GM12878 (cell line): ENCODE measurements at regions not wholly inside any gene's neighbourhood (a gene's known extent, or its start where the extent isn't known, plus 50 kb on each side); places are given as distances from the start of the nearest gene placed in this dataset.

Experiments used
- ATAC-seq: fragments of 200-7000 bp; cut with Tn5 transposase; 3 replicates; pipeline ENCODE4 v1.9.1; 2020; ENCODE audit warnings: mild to moderate bottlenecking, moderate library complexity
- BruUV-seq: library from RNA; stranded (reverse); fragments of 400-500 nt; replicated peaks from 2 replicates; lab custom pipeline; 2021; lab: Mats Ljungman, UMichigan
- CTCF ChIA-PET: fragments of 300-600 bp; sonication (Branson Sonifier 250); formaldehyde crosslinking; extraction: SDS; loops from one replicate; lab custom pipeline; 2021; ENCODE audit warnings: inconsistent platforms; lab: Yijun Ruan, JAX
- POLR2A ChIA-PET: fragments of 350-600 bp; formaldehyde crosslinking; extraction: SDS; loops from one replicate; lab custom pipeline; 2021; ENCODE audit warnings: inconsistent platforms; lab: Charles Lee
- RAD21 ChIA-PET: fragments of 300-600 bp; sonication (Branson Sonifier 250); formaldehyde crosslinking; loops from one replicate; lab custom pipeline; 2023; ENCODE audit warnings: antibody characterized with exemption; ENCODE audit not compliant: unreplicated experiment; lab: Charles Lee
- SMC1A ChIA-PET: fragments of 300-600 bp; sonication (Branson Sonifier 250); formaldehyde crosslinking; loops from one replicate; lab custom pipeline; 2023; ENCODE audit not compliant: unreplicated experiment, uncharacterized antibody; lab: Charles Lee
- DNase-seq: peaks from one replicate; pipeline ENCODE4 v3.0.0-alpha.2; 2011; ENCODE audit warnings: low read depth, low spot score
- FAIRE-seq: peaks from 3 replicates; lab custom pipeline; 2011; peaks lifted over from hg19 to GRCh38; lab: Jason Lieb, UNC
- H2AFZ ChIP-seq: 2 replicates; pipeline ENCODE4 v1.6.0; 2011; ENCODE audit warnings: low read depth, low read length, control low read depth; ENCODE audit not compliant: control insufficient read depth
- H3K27ac ChIP-seq: 2 replicates; pipeline ENCODE4 v1.5.1; 2011; ENCODE audit warnings: control low read depth; ENCODE audit not compliant: control insufficient read depth, insufficient read depth
- H3K27me3 ChIP-seq, 2 experiments: replicated peaks in 1 of 2; 2 replicates each; pipeline versions ENCODE4 v1.6.0 to v1.6.1; 2011; ENCODE audit warnings: low read length in 1 of 2; ENCODE audit not compliant: control insufficient read depth in 2 of 2, insufficient read depth in 2 of 2
- H3K36me3 ChIP-seq, 2 experiments: 2 replicates each; pipeline ENCODE4 v1.5.1; 2011; ENCODE audit warnings: low read length in 1 of 2; ENCODE audit not compliant: control insufficient read depth in 2 of 2, insufficient read depth in 2 of 2
- H3K4me1 ChIP-seq: 2 replicates; pipeline ENCODE4 v1.6.1; 2011; ENCODE audit warnings: mild to moderate bottlenecking, low read length, moderate library complexity, mixed read lengths; ENCODE audit not compliant: control insufficient read depth, insufficient read depth
- H3K4me2 ChIP-seq: 2 replicates; pipeline ENCODE4 v1.6.0; 2011; ENCODE audit warnings: control low read depth; ENCODE audit not compliant: control insufficient read depth, insufficient read depth
- H3K4me3 ChIP-seq: fragments of 200-600 bp; sonication (generic); 2 replicates; pipeline ENCODE4 v1.5.1; 2016
- H3K79me2 ChIP-seq: 2 replicates; pipeline ENCODE4 v1.6.0; 2011; ENCODE audit warnings: low read length; ENCODE audit not compliant: control insufficient read depth, insufficient read depth
- H3K9ac ChIP-seq: 2 replicates; pipeline ENCODE4 v1.8.0; 2011; ENCODE audit warnings: low read length, control low read depth, mixed read lengths; ENCODE audit not compliant: control insufficient read depth, insufficient read depth
- H3K9me3 ChIP-seq: replicated peaks from 3 replicates; pipeline ENCODE4 v1.5.1; 2011; ENCODE audit warnings: mild to moderate bottlenecking, low read length; ENCODE audit not compliant: control insufficient read depth, insufficient read depth
- H4K20me1 ChIP-seq: 2 replicates; pipeline ENCODE4 v1.6.0; 2011; ENCODE audit not compliant: control insufficient read depth, insufficient read depth
- BCL11A ChIP-seq: IDR thresholded peaks from 2 replicates; pipeline ENCODE4 v1.6.1; 2011; ENCODE audit warnings: low read depth, low read length
- CHD1 ChIP-seq: IDR thresholded peaks from 2 replicates; pipeline ENCODE4 v1.6.1; 2012; ENCODE audit warnings: low read depth, low read length, improper control_type of control experiment
- CHD2 ChIP-seq: IDR thresholded peaks from 2 replicates; pipeline ENCODE4 v1.6.1; 2011; ENCODE audit warnings: low read depth, low read length, improper control_type of control experiment, borderline replicate concordance
- CHD4 ChIP-seq: fragments of 200-600 bp; sonication (generic); IDR thresholded peaks from 2 replicates; pipeline ENCODE4 v1.6.1; 2016; ENCODE audit warnings: mild to moderate bottlenecking
- HDAC2 ChIP-seq: fragments of 200-600 bp; sonication (generic); IDR thresholded peaks from 2 replicates; pipeline ENCODE4 v1.6.1; 2017
- IKZF2 ChIP-seq, 2 experiments: fragments of 450-650 bp; IDR thresholded peaks; 2 replicates each; pipeline ENCODE4 v1.6.1; 2017; ENCODE audit warnings: mild to moderate bottlenecking in 2 of 2, moderate library complexity in 2 of 2
- MYB ChIP-seq: fragments of 150-350 bp; IDR thresholded peaks from 2 replicates; pipeline ENCODE4 v1.6.1; 2014; ENCODE audit warnings: mild to moderate bottlenecking, low read depth, low read length, borderline replicate concordance
- NFYB ChIP-seq: IDR thresholded peaks from 2 replicates; pipeline ENCODE4 v1.6.1; 2011; ENCODE audit warnings: low read depth, mild to moderate bottlenecking, low read length, improper control_type of control experiment, moderate library complexity; ENCODE audit not compliant: insufficient read depth
- NR2C2 ChIP-seq: IDR thresholded peaks from 2 replicates; pipeline ENCODE4 v1.6.1; 2011; ENCODE audit warnings: borderline replicate concordance, low read depth; ENCODE audit not compliant: control insufficient read depth, insufficient read length
- PML ChIP-seq: IDR thresholded peaks from 2 replicates; pipeline ENCODE4 v1.6.1; 2012; ENCODE audit warnings: low read length, inconsistent platforms
- SIX5 ChIP-seq: IDR thresholded peaks from 2 replicates; pipeline ENCODE4 v1.6.1; 2011; ENCODE audit warnings: mild to moderate bottlenecking, low read depth, low read length, moderate library complexity; ENCODE audit not compliant: severe bottlenecking
- SMAD1 ChIP-seq: fragments of 450-650 bp; IDR thresholded peaks from 2 replicates; pipeline ENCODE4 v1.6.1; 2018; ENCODE audit warnings: mild to moderate bottlenecking, low read depth; ENCODE audit not compliant: partially characterized antibody
- SMC3 ChIP-seq: IDR thresholded peaks from 2 replicates; pipeline ENCODE4 v1.6.1; 2011; ENCODE audit warnings: low read length, improper control_type of control experiment, borderline replicate concordance
- STAT3 ChIP-seq: IDR thresholded peaks from 2 replicates; pipeline ENCODE4 v1.6.1; 2011; ENCODE audit warnings: low read depth, low read length, improper control_type of control experiment
- ZNF24 ChIP-seq: fragments of 450-650 bp; IDR thresholded peaks from 2 replicates; pipeline ENCODE4 v1.6.1; 2017; ENCODE audit warnings: antibody characterized with exemption, mild to moderate bottlenecking
- ZNF622 ChIP-seq: fragments of 450-650 bp; IDR thresholded peaks from 2 replicates; pipeline ENCODE4 v1.6.1; 2017; ENCODE audit warnings: mild to moderate bottlenecking, inconsistent platforms
- ZZZ3 ChIP-seq: IDR thresholded peaks from 2 replicates; pipeline ENCODE4 v1.6.1; 2011; ENCODE audit warnings: low read depth; ENCODE audit not compliant: control insufficient read depth, insufficient read length
- WGBS: methylation state at CpG from one replicate; pipeline ENCODE4 v1.1.6; 2016; ENCODE audit warnings: low lambda C conversion rate; ENCODE audit not compliant: insufficient replicate concordance, insufficient coverage; ENCODE audit errors: missing lambda C conversion rate; 5-methylcytosine and 5-hydroxymethylcytosine counted together
- in situ Hi-C: fragments of 300-500 bp; cut with MboI; formaldehyde crosslinking; loops from 9 replicates; pipeline ENCODE4 v1.14.3; 2018; ENCODE audit warnings: mixed read lengths
- intact Hi-C: fragments of 100-400 bp; cut with micrococcal nuclease; formaldehyde crosslinking; loops from one replicate; pipeline ENCODE4 v1.14.2; 2022; ENCODE audit not compliant: unreplicated experiment
- TF ChIP-seq, protein P1 (sequence below): IDR thresholded peaks from 2 replicates; pipeline ENCODE4 v1.6.1; 2011; ENCODE audit warnings: low read depth, low read length, improper control_type of control experiment, borderline replicate concordance

DNA sequence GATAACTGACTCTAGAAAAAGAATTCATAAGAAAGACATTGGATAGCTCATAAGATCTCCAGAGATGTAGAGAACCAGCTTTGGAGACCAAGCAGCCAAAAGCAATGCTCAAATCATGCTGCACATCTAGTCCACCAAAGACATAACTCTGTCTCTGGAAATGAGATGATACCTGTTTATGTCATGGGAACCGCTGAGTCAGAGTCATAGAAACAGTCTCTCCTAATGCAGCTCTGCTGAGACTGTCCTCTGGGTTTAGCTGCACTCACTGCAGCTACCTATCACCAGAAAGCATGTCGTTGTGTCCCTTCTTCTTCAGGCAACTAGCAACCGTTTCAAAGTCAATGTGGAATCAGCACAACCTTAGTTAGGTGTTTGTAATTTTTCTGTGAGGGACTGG, 218.5 kb upstream of the ROBO1 start:
- in situ Hi-C loops = no loop called here
- ChIA-PET POLR2A (no interaction called here), RAD21 (no interaction called here), SMC1A (interaction anchor here (1.8 kb wide), 1 partner anchor 13 kb away, joined by 7 read pairs; no protein-coding TSS in a partner anchor), CTCF (no interaction called here)
- Histone ChIP-seq H3K27me3 (no peaks in the 10 kb centered on the region), H2AFZ (no peak overlapping the region), H3K27ac (no peak overlapping the region), H3K4me3 (no peak overlapping the region), H3K36me3 (no peaks in the 10 kb centered on the region), H3K9me3 (no peaks in the 10 kb centered on the region), H3K4me2 (no peak overlapping the region), H3K9ac (no peak overlapping the region), H3K79me2 (no peaks in the 10 kb centered on the region), H3K4me1 (no peaks in the 10 kb centered on the region), H4K20me1 (no peaks in the 10 kb centered on the region)
- DNase-seq (no peak), FAIRE-seq (no peak), ATAC-seq (no peak)
- BruUV-seq = no TSS peak
- no peak for TF ChIP-seq NR2C2
- TF ChIP-seq PML = no peak
- TF ChIP-seq SMAD1 = no peak
- TF ChIP-seq CHD4 = no peak
- TF ChIP-seq, protein P1, sequence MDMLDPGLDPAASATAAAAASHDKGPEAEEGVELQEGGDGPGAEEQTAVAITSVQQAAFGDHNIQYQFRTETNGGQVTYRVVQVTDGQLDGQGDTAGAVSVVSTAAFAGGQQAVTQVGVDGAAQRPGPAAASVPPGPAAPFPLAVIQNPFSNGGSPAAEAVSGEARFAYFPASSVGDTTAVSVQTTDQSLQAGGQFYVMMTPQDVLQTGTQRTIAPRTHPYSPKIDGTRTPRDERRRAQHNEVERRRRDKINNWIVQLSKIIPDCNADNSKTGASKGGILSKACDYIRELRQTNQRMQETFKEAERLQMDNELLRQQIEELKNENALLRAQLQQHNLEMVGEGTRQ = no peak
- no peak for TF ChIP-seq ZZZ3
- TF ChIP-seq HDAC2 = no peak
- TF ChIP-seq CHD2 = no peak
- no peak for TF ChIP-seq BCL11A
- no peak for TF ChIP-seq IKZF2 (IDR thresholded peaks at IDR 0.05)
- no peak for TF ChIP-seq SMC3
- TF ChIP-seq STAT3 = no peak
- TF ChIP-seq ZNF622 = no peak
- TF ChIP-seq ZNF24 = no peak
- no peak for TF ChIP-seq MYB
- TF ChIP-seq NFYB = no peak
- no peak for TF ChIP-seq CHD1
- no peak for TF ChIP-seq SIX5
- WGBS = 4% methylated on average over 3 of the region's 3 CpGs
- intact Hi-C loops = no loop called here
